HUDEP-2 (cell line): ENCODE measurements at regions not wholly inside any gene's neighbourhood (a gene's known extent, or its start where the extent isn't known, plus 50 kb on each side); places are given as distances from the start of the nearest gene placed in this dataset.
"Not testable (repeated sequence)": the region's sequence is repeated elsewhere in the genome, so short reads cannot be mapped to it uniquely, and the experiment has no call there.

ENCODE experiments used
- DNase-seq, 76 experiments: peaks; one replicate each; lab custom pipeline; 2025; ENCODE audit not compliant: unreplicated experiment in 76 of 76; lab: John Stamatoyannopoulos, UW

- DNase-seq, result no peak
Measured at GRCh38 chr21:17048974-17049373, 463.9 kb upstream of the CXADR start.

GRCh38 chr21:17050156-17050555, 462.7 kb upstream of the CXADR start:
- DNase-seq, result no peak

GRCh38 chr21:17050646-17051045, 462.2 kb upstream of the CXADR start:
- no peak for DNase-seq

- DNase-seq, result no peak
Measured at GRCh38 chr21:17051054-17051453, 461.8 kb upstream of the CXADR start.

- DNase-seq, result no peak
Measured at GRCh38 chr21:17053321-17053720, 459.5 kb upstream of the CXADR start.

GRCh38 chr21:17059936-17060335, 452.9 kb upstream of the CXADR start:
- no peak for DNase-seq

GRCh38 chr21:17066006-17066405, 446.8 kb upstream of the CXADR start:
- no peak for DNase-seq

- no peak for DNase-seq
Measured at GRCh38 chr21:17071093-17071492, 441.8 kb upstream of the CXADR start.

- DNase-seq, result no peak
Measured at GRCh38 chr21:17081193-17081592, 431.6 kb upstream of the CXADR start.

- DNase-seq, result no peak
Measured at GRCh38 chr21:17082843-17083483, 429.9 kb upstream of the CXADR start.

GRCh38 chr21:17085707-17086106, 427.1 kb upstream of the CXADR start:
- DNase-seq, result no peak

GRCh38 chr21:17088500-17088899, 424.3 kb upstream of the CXADR start:
- DNase-seq, result no peak

GRCh38 chr21:17089091-17089491, 423.8 kb upstream of the CXADR start:
- DNase-seq, result no peak

GRCh38 chr21:17101696-17102095, 411.1 kb upstream of the CXADR start:
- no peak for DNase-seq

- DNase-seq, result no peak
Measured at GRCh38 chr21:17105932-17106331, 406.9 kb upstream of the CXADR start.

GRCh38 chr21:17114045-17114444, 398.8 kb upstream of the CXADR start:
- DNase-seq, result no peak

- DNase-seq, result no peak
Measured at GRCh38 chr21:17118638-17119384, 394.0 kb upstream of the CXADR start.

GRCh38 chr21:17119466-17120297, 393.2 kb upstream of the CXADR start:
- no peak for DNase-seq

GRCh38 chr21:17127395-17127794, 385.4 kb upstream of the CXADR start:
- not testable (repeated sequence) for DNase-seq

GRCh38 chr21:17128132-17128531, 384.7 kb upstream of the CXADR start:
- DNase-seq, result no peak

- not testable (repeated sequence) for DNase-seq
Measured at GRCh38 chr21:17139159-17139558, 373.7 kb upstream of the CXADR start.

GRCh38 chr21:17139696-17140095, 373.1 kb upstream of the CXADR start:
- DNase-seq, result no peak
